Gastroesophageal sphincter (tissue), 3 donors: ENCODE measurements at regions not wholly inside any gene's neighbourhood (a gene's known extent, or its start where the extent isn't known, plus 50 kb on each side); places are given as distances from the start of the nearest gene placed in this dataset.

Source experiments
- CTCF ChIP-seq, 4 experiments: fragments of 200-600 bp in 2 of 4; fragments of 450-650 bp in 2 of 4; sonication (generic) in 1 of 4; IDR thresholded peaks; one replicate each; pipeline ENCODE4 v1.5.1; 2017 to 2019; ENCODE audit warnings: antibody characterized with exemption in 4 of 4, mild to moderate bottlenecking in 2 of 4, moderate library complexity in 2 of 4
- POLR2A ChIP-seq, 2 donors: fragments of 450-650 bp; IDR thresholded peaks; one replicate each; pipeline ENCODE4 v1.6.1; 2017; ENCODE audit warnings: antibody characterized with exemption in 2 of 2, mild to moderate bottlenecking in 2 of 2, moderate library complexity in 1 of 2
- POLR2AphosphoS5 ChIP-seq: sonication (generic); formaldehyde crosslinking; IDR thresholded peaks from one replicate; pipeline ENCODE4 v1.6.1; 2017; ENCODE audit warnings: antibody characterized with exemption

DNA sequence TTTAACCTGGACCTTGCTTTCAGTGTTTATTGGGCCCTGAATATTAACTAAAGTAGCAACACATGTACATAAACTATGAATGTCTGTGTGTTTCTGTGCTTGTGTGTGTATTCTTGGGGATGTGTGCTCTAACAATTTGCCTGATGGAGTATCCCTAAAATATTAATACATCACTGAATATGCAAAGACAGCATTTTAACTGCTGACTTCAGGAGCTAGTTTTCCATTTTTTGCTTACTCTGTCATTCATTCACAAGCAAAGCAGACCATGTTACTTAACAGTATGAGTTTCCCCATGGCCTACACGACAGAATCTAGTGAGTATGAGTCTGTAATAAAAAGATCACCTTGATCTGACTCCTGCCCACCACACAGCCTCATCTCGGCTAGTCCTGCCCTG is 402.8 kb downstream of the BCAT1 start:
- TF ChIP-seq CTCF (IDR thresholded peaks at IDR 0.05) (no peak), POLR2A (IDR thresholded peaks at IDR 0.05) (no peak), POLR2AphosphoS5 (no peak)
